ENCODE measurements at regions not wholly inside any gene's neighbourhood (a gene's known extent, or its start where the extent isn't known, plus 50 kb on each side); places are given as distances from the start of the nearest gene placed in this dataset.

DNA sequence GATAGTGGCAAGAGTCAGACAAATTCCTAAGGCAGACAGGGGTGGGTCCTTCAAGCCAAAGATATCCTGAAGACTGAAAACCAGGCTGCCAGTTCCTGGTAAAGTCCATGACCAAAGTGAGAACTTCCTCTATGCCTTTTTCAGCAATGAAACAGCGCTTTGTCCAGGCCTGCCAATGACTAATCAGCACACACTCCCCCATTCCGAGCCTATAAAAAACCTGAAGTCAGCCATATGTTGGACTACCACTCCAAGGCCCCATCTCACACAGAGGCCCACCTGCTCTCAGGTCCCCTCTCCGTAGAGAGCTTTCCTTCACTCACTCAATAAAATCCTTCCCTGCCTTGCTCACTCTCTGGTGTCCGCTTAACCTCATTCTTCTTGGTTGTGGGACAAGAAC is 402.2 kb downstream of the ANKRD7 start:
- Histone ChIP-seq H2AK5ac (ENCODE audit: low read depth, low read length) (no peak overlapping the region), H2AFZ (replicated peaks; ENCODE audit: low read length, poor library complexity) (no peak overlapping the region), H3K4me3 (ENCODE audit: insufficient read depth, low read depth, low read length) (no peak overlapping the region), H2BK120ac (ENCODE audit: low read depth, low read length) (no peak overlapping the region), H3K18ac (ENCODE audit: low read depth, low read length) (no peak overlapping the region), H3K56ac (ENCODE audit: extremely low read depth, insufficient read depth, low read length) (no peak overlapping the region), H2BK5ac (ENCODE audit: low read depth, low read length, poor library complexity, severe bottlenecking) (no peak overlapping the region), H3K4ac (ENCODE audit: low read depth, low read length) (no peak overlapping the region), H3K4me2 (ENCODE audit: low read depth, low read length) (no peak overlapping the region), H3K9ac (ENCODE audit: low read depth, low read length) (no peak overlapping the region), H3K4me1 (ENCODE audit: control insufficient read depth, insufficient read depth, low read length) (no peaks in the 10 kb centered on the region), H3K14ac (replicated peaks; ENCODE audit: low read depth, low read length) (no peak overlapping the region), H3K9me3 (ENCODE audit: control insufficient read depth, insufficient read depth, low read length) (peaks cover 8% of the 10 kb centered on the region), H3K23ac (ENCODE audit: low read depth, low read length) (no peak overlapping the region), H3K79me1 (ENCODE audit: low read depth in 1 of 2, low read length in 2 of 2) (no peaks in the 10 kb centered on the region), H3K36me3 (ENCODE audit: control insufficient read depth, insufficient read depth, low read length) (no peaks in the 10 kb centered on the region), H3K27me3 (ENCODE audit: control insufficient read depth, insufficient read depth, low read length) (no peaks in the 10 kb centered on the region), H2BK20ac (ENCODE audit: low read depth, low read length) (no peak overlapping the region), H3K9me1 (ENCODE audit: insufficient read depth, low read length) (no peaks in the 10 kb centered on the region), H3K27ac (ENCODE audit: insufficient read depth, low read length) (no peak overlapping the region), H2BK15ac (ENCODE audit: low read depth, low read length) (no peak overlapping the region), H2AK9ac (replicated peaks; ENCODE audit: low read depth, low read length, poor library complexity) (no peak overlapping the region), H4K5ac (ENCODE audit: low read depth, low read length) (no peak overlapping the region), H4K91ac (ENCODE audit: insufficient read depth, low read depth, low read length) (no peak overlapping the region), H4K8ac (ENCODE audit: low read depth in 2 of 2, low read length in 2 of 2) (no peak overlapping the region), H4K20me1 (ENCODE audit: insufficient read depth, low read length) (no peaks in the 10 kb centered on the region)
- DNase-seq: no peak
- TF ChIP-seq RCOR1 (IDR thresholded peaks at IDR 0.05; ENCODE audit: insufficient replicate concordance, low read length): no peak
- TF ChIP-seq, protein P1, sequence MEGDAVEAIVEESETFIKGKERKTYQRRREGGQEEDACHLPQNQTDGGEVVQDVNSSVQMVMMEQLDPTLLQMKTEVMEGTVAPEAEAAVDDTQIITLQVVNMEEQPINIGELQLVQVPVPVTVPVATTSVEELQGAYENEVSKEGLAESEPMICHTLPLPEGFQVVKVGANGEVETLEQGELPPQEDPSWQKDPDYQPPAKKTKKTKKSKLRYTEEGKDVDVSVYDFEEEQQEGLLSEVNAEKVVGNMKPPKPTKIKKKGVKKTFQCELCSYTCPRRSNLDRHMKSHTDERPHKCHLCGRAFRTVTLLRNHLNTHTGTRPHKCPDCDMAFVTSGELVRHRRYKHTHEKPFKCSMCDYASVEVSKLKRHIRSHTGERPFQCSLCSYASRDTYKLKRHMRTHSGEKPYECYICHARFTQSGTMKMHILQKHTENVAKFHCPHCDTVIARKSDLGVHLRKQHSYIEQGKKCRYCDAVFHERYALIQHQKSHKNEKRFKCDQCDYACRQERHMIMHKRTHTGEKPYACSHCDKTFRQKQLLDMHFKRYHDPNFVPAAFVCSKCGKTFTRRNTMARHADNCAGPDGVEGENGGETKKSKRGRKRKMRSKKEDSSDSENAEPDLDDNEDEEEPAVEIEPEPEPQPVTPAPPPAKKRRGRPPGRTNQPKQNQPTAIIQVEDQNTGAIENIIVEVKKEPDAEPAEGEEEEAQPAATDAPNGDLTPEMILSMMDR (conservative IDR thresholded peaks at IDR 0.05; ENCODE audit: low read depth, low read length): no peak
- TF ChIP-seq, protein P2, sequence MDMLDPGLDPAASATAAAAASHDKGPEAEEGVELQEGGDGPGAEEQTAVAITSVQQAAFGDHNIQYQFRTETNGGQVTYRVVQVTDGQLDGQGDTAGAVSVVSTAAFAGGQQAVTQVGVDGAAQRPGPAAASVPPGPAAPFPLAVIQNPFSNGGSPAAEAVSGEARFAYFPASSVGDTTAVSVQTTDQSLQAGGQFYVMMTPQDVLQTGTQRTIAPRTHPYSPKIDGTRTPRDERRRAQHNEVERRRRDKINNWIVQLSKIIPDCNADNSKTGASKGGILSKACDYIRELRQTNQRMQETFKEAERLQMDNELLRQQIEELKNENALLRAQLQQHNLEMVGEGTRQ (IDR thresholded peaks at IDR 0.05; ENCODE audit: low read depth, low read length): no peak
- TF ChIP-seq FOS (IDR thresholded peaks at IDR 0.05; ENCODE audit: low read depth, low read length): no peak
- no peak for TF ChIP-seq BHLHE40 (IDR thresholded peaks at IDR 0.05; ENCODE audit: low read depth, low read length)
- no peak for TF ChIP-seq SMC3 (IDR thresholded peaks at IDR 0.05; ENCODE audit: low read depth, low read length)
- WGBS, 2 experiments (ENCODE audit: extremely low coverage in 2 of 2, insufficient read length in 1 of 2): 33% methylated on average over 1 of the region's 4 CpGs; no CpG with 5 or more reads in 1 of the 2 experiments
- intact Hi-C loops (cut with micrococcal nuclease) (no loop called here), dilution Hi-C loops (cut with HindIII; ENCODE audit: low sequenced_read_pairs, unreplicated experiment) (no loop called here), in situ Hi-C loops (cut with MboI; ENCODE audit: low sequenced_read_pairs) (no loop called here)
- BruUV-seq (replicated peaks): no TSS peak
- ChIA-PET CTCF (no interaction called here), POLR2A (ENCODE audit: unreplicated experiment) (no interaction called here)
- no peak for ATAC-seq (ENCODE audit: low read depth)

Measured in IMR-90 (cell line).